ENCODE measurements at regions not wholly inside any gene's neighbourhood (a gene's known extent, or its start where the extent isn't known, plus 50 kb on each side); places are given as distances from the start of the nearest gene placed in this dataset.

DNA sequence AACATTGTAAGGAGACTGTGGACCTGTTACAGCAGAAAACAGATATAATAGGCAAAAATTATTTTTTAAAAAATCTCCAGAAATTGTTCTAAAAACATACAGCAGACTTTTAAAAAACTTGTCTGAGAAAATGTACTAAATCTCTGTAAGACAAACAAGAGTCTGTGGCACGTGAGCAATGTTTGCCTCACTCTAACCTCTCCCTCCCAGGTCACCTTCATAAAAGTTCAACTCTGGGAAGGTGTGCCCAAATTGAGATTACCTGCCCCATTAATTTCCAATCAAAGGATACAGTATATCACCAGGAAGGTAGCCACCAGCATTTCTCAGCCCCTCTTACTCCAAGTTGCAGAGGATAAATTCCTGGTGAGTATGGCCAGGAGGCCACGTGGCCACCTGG lies 992.7 kb downstream of the TMEM182 start:
- no peak overlapping the region for H3K4me3 ChIP-seq (ENCODE audit: extremely low read depth in 1 of 4, insufficient read depth in 2 of 4, low read depth in 3 of 4, low read length in 4 of 4)
- no peak overlapping the region for H3K14ac ChIP-seq (ENCODE audit: insufficient read length)
- ChIA-PET CTCF (ENCODE audit: partially characterized antibody) (no interaction called here), POLR2A (ENCODE audit: partially characterized antibody) (no interaction called here)
- FAIRE-seq (no peak), DNase-seq (ENCODE audit: low read depth in 1 of 2, low spot score in 2 of 2) (no peak)
- no peaks in the 10 kb centered on the region for H3K9me3 ChIP-seq (ENCODE audit: insufficient read depth in 2 of 2, low read depth in 1 of 2, low read length in 1 of 2)
- H3K79me2 ChIP-seq (ENCODE audit: control insufficient read depth in 1 of 2, insufficient read depth in 2 of 2, low read length in 2 of 2) = no peaks in the 10 kb centered on the region
- no peaks in the 10 kb centered on the region for H3K23me2 ChIP-seq (ENCODE audit: low read depth, low read length)
- no peak overlapping the region for H4K91ac ChIP-seq (replicated peaks; ENCODE audit: insufficient read length, low read length)
- H3K4me2 ChIP-seq (ENCODE audit: insufficient read depth in 1 of 2, low read depth in 2 of 2, low read length in 2 of 2) = no peak overlapping the region
- H3K27me3 ChIP-seq (replicated peaks in 1 of 4; ENCODE audit: control insufficient read depth in 3 of 4, extremely low read depth in 1 of 4, insufficient read depth in 3 of 4, low read length in 3 of 4) = no peaks in the 10 kb centered on the region
- no peaks in the 10 kb centered on the region for H3K4me1 ChIP-seq (replicated peaks in 1 of 4; ENCODE audit: control insufficient read depth in 3 of 4, insufficient read depth in 4 of 4, low read length in 3 of 4)
- no peaks in the 10 kb centered on the region for H3K79me1 ChIP-seq (ENCODE audit: low read depth, low read length)
- 85% methylated on average over 2 of the region's 2 CpGs; no CpG with 5 or more reads in 1 of the 2 experiments for WGBS, 2 experiments (ENCODE audit: extremely low coverage in 1 of 2, insufficient coverage in 1 of 2, insufficient read length in 1 of 2, insufficient replicate concordance in 2 of 2, low coverage in 1 of 2, low lambda C conversion rate in 2 of 2, missing lambda C conversion rate in 1 of 2)
- no peak overlapping the region for H2BK12ac ChIP-seq (ENCODE audit: low read depth, low read length)
- no peak overlapping the region for H4K8ac ChIP-seq (ENCODE audit: extremely low read depth, insufficient read depth, low read length)
- H3K56ac ChIP-seq (replicated peaks; ENCODE audit: insufficient read length, low read depth, low read length) = no peak overlapping the region
- no peak overlapping the region for H3K9ac ChIP-seq (replicated peaks in 1 of 4; ENCODE audit: extremely low read depth in 1 of 4, low read depth in 3 of 4, low read length in 3 of 4)
- no peak overlapping the region for H2AK5ac ChIP-seq (ENCODE audit: low read depth, low read length)
- H4K20me1 ChIP-seq (replicated peaks in 1 of 2; ENCODE audit: control insufficient read depth in 1 of 2, insufficient read depth in 2 of 2, low read length in 2 of 2) = no peaks in the 10 kb centered on the region
- no peak overlapping the region for H4K5ac ChIP-seq (ENCODE audit: insufficient read length, low read depth, low read length)
- H2AFZ ChIP-seq (ENCODE audit: low read length) = no peak overlapping the region
- H3K23ac ChIP-seq (ENCODE audit: insufficient read length) = no peak overlapping the region
- H2BK120ac ChIP-seq (replicated peaks; ENCODE audit: low read depth, low read length) = no peak overlapping the region
- TF ChIP-seq ZNF274 (IDR thresholded peaks at IDR 0.05; ENCODE audit: borderline replicate concordance, extremely low read depth, low read length) (no peak), RNF2 (IDR thresholded peaks at IDR 0.05; ENCODE audit: borderline replicate concordance, low read depth, low read length, missing control alignments, poor library complexity, severe bottlenecking) (no peak), CEBPB (IDR thresholded peaks at IDR 0.05; ENCODE audit: low read depth, low read length) (no peak), SP1 (IDR thresholded peaks at IDR 0.05; ENCODE audit: low read depth, low read length) (no peak), RFX5 (IDR thresholded peaks at IDR 0.05; ENCODE audit: borderline replicate concordance, low read depth, low read length) (no peak)
- H3K18ac ChIP-seq (ENCODE audit: extremely low read depth, low read length) = no peak overlapping the region
- H3K27ac ChIP-seq (ENCODE audit: low read depth, low read length) = no peak overlapping the region
- H2BK20ac ChIP-seq (ENCODE audit: low read length) = no peak overlapping the region
- H2BK15ac ChIP-seq (ENCODE audit: low read length) = no peak overlapping the region
- H3K36me3 ChIP-seq (ENCODE audit: control insufficient read depth in 2 of 4, insufficient read depth in 4 of 4, low read length in 3 of 4) = no peaks in the 10 kb centered on the region
- no peak overlapping the region for H2BK5ac ChIP-seq (ENCODE audit: low read depth, low read length)
- H3K4ac ChIP-seq (replicated peaks; ENCODE audit: insufficient read length, low read depth, low read length) = no peak overlapping the region

All from H1 (cell line).